NCI-H510A treated with DMSO at 0.1 percent for 48 hours (cell line): ENCODE measurements at regions not wholly inside any gene's neighbourhood (a gene's known extent, or its start where the extent isn't known, plus 50 kb on each side); places are given as distances from the start of the nearest gene placed in this dataset.
A peak's percentile ranks its signal among the peaks of the same experiment; 100 is the strongest.

Experiments
- DNase-seq: peaks from one replicate; lab custom pipeline; 2025; lab: John Stamatoyannopoulos, UW

- no peak for DNase-seq
These were observed 57.3 kb downstream of the MAF start for GRCh38 chr16:79543219-79543618.

GRCh38 chr16:79542237-79542774 is 58.2 kb downstream of the MAF start:
- DNase-seq: no peak

- no peak for DNase-seq
These were observed 59.5 kb downstream of the MAF start for GRCh38 chr16:79540825-79541595.

GRCh38 chr16:79537584-79537983 is 63.0 kb downstream of the MAF start:
- DNase-seq: no peak

- DNase-seq: no peak
These were observed 63.6 kb downstream of the MAF start for GRCh38 chr16:79536958-79537357.

GRCh38 chr16:79535130-79535529 is 65.4 kb downstream of the MAF start:
- DNase-seq: no peak

GRCh38 chr16:79534143-79534542 is 66.4 kb downstream of the MAF start:
- DNase-seq: no peak

- no peak for DNase-seq
These were observed 67.2 kb downstream of the MAF start for GRCh38 chr16:79533292-79533691.

- no peak for DNase-seq
These were observed 67.8 kb downstream of the MAF start for GRCh38 chr16:79532785-79533184.

- DNase-seq: no peak
These were observed 68.3 kb downstream of the MAF start for GRCh38 chr16:79532273-79532672.

- DNase-seq: no peak
These were observed 72.2 kb downstream of the MAF start for GRCh38 chr16:79528338-79528737.

- DNase-seq: no peak
These were observed 76.6 kb downstream of the MAF start for GRCh38 chr16:79523971-79524370.

GRCh38 chr16:79519448-79519847 is 81.1 kb downstream of the MAF start:
- DNase-seq: peak; percentile 61

- no peak for DNase-seq
These were observed 83.4 kb downstream of the MAF start for GRCh38 chr16:79517156-79517555.

- no peak for DNase-seq
These were observed 89.7 kb downstream of the MAF start for GRCh38 chr16:79510879-79511278.

- no peak for DNase-seq
These were observed 90.6 kb downstream of the MAF start for GRCh38 chr16:79509906-79510305.

- DNase-seq: peak; percentile 68
These were observed 91.3 kb downstream of the MAF start for GRCh38 chr16:79509211-79509631.

- no peak for DNase-seq
These were observed 92.2 kb downstream of the MAF start for GRCh38 chr16:79508294-79508693.

- DNase-seq: no peak
These were observed 95.2 kb downstream of the MAF start for GRCh38 chr16:79505344-79505743.

- DNase-seq: no peak
These were observed 97.0 kb downstream of the MAF start for GRCh38 chr16:79503511-79503910.

GRCh38 chr16:79501446-79501845 is 99.1 kb downstream of the MAF start:
- no peak for DNase-seq

- DNase-seq: no peak
These were observed 99.7 kb downstream of the MAF start for GRCh38 chr16:79500866-79501265.

GRCh38 chr16:79500286-79500685 is 100.3 kb downstream of the MAF start:
- no peak for DNase-seq

- DNase-seq: no peak
These were observed 101.6 kb downstream of the MAF start for GRCh38 chr16:79498928-79499327.
